GM10266 (cell line): ENCODE measurements at regions not wholly inside any gene's neighbourhood (a gene's known extent, or its start where the extent isn't known, plus 50 kb on each side); places are given as distances from the start of the nearest gene placed in this dataset.

Experiments
- DNase-seq: peaks from one replicate; pipeline ENCODE4 v3.0.0; 2012; ENCODE audit errors: extremely low spot score
- CTCF ChIP-seq: IDR thresholded peaks from 2 replicates; pipeline ENCODE4 v1.5.1; 2012; ENCODE audit warnings: mild to moderate bottlenecking, low read depth; ENCODE audit not compliant: control insufficient read depth, insufficient read depth; ENCODE audit errors: missing control alignments

GRCh38 chrX:40148385-40149285 lies 50.9 kb upstream of the BCOR start:
- no peak for TF ChIP-seq CTCF
- no peak for DNase-seq

GRCh38 chrX:40147971-40148370 lies 50.2 kb upstream of the BCOR start:
- DNase-seq: no peak
- TF ChIP-seq CTCF: no peak
